GM18505 (cell line): ENCODE measurements at regions not wholly inside any gene's neighbourhood (a gene's known extent, or its start where the extent isn't known, plus 50 kb on each side); places are given as distances from the start of the nearest gene placed in this dataset.
"Not testable (repeated sequence)": the region's sequence is repeated elsewhere in the genome, so short reads cannot be mapped to it uniquely, and the experiment has no call there.

Experiments
- ATAC-seq: cut with Tn5 transposase; IDR thresholded peaks from one replicate; pipeline ENCODE4 v1.9.1; 2021; ENCODE audit not compliant: unreplicated experiment
- POLR2A ChIP-seq: IDR thresholded peaks from 4 replicates; pipeline ENCODE4 v1.6.1; 2011; ENCODE audit warnings: borderline replicate concordance; ENCODE audit not compliant: insufficient read depth, insufficient read length; ENCODE audit errors: extremely low read depth

DNA sequence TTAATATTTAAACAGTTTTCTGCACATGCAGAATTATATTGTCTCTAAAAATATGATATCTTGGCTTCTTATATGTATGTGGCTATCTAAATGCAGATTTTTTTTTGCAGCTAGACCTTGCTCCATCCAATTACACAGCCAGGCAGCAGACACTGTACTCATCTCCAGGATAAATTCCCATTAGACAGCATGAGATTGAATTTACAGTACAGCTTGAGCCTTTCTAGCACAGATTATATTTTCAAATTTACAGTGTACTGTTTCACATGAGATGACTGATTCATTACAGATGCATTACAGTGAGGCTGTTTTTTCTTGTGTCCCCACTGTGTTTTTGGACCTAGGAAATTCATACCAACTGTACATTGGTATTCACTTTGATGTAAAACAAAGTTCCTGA lies 134.9 kb downstream of the OTOL1 start:
- no peak for ATAC-seq
- no peak for TF ChIP-seq POLR2A

DNA sequence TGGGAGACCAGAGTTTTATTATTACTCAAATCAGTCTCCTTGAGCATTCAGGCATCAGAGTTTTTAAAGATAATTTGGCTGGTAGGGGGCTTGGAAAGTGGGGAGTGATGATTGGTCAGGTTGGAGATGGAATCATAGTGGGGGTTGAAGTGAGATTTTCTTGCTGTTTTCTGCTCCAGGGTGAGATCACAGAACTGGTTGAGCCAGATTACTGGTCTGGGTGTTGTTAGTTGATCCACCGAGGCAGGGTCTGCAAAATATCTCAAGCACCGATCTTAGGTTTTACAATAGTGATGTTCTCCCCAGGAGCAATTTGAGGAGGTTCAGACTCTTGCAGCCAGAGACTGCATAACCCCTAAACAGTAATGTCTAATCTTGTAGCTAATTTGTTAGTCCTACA lies 141.0 kb downstream of the OTOL1 start:
- no peak for ATAC-seq
- TF ChIP-seq POLR2A = no peak

DNA sequence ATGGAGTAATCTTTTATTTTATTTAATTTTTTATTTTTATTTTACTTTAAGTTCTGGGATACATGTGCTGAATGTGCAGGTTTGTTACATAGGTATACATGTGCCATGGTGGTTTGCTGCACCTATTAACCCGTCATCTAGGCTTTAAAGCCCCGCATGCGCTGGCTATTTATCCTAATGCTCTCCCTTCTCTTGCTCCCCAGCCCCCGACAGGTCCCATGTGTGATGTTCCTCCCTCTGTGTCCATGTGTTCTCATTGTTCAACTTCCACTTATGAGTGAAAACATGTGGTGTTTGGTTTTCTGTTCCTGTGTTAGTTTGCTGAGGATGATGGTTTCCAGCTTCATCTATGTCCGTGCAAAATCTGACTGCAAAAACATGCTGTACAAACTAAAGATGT lies 142.5 kb downstream of the OTOL1 start:
- ATAC-seq = not testable (repeated sequence)

DNA sequence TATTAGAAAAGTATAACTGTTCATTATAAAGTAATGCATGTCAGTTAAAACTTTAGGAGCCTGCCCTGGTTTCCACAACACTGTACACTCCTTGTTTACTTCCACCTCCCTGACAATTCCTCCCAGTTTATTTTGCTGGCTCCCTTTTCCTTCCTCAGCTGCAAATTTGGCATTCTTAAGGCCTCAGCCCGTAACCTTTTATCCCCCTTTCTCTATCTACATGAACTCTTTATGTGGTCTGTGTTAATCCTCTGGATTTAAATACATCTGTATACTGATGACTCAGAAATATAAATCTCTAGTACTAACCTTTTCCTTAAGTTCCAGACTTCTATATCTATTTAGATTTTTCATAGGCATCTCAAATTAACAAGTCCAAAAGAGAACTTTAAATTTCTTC lies 143.6 kb downstream of the OTOL1 start:
- no peak for TF ChIP-seq POLR2A
- no peak for ATAC-seq

DNA sequence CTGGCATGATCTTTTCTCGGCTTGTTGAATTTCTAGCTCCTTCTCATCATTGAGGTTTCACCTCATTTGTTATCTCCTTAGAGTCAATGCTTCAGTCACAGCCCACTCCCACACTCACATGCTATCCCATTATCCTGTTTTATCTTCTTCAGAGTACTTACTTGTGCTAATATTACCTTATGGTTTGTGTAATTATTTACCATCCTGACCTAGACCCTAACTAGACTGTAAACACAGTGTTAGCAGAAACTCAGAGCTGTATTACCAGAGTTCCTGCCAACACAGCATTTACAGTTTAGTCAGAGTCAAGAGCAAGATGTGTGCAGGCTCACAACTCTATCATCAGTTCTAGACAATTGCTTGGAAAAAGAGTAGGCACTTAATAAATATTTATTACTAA lies 144.7 kb downstream of the OTOL1 start:
- ATAC-seq = no peak

DNA sequence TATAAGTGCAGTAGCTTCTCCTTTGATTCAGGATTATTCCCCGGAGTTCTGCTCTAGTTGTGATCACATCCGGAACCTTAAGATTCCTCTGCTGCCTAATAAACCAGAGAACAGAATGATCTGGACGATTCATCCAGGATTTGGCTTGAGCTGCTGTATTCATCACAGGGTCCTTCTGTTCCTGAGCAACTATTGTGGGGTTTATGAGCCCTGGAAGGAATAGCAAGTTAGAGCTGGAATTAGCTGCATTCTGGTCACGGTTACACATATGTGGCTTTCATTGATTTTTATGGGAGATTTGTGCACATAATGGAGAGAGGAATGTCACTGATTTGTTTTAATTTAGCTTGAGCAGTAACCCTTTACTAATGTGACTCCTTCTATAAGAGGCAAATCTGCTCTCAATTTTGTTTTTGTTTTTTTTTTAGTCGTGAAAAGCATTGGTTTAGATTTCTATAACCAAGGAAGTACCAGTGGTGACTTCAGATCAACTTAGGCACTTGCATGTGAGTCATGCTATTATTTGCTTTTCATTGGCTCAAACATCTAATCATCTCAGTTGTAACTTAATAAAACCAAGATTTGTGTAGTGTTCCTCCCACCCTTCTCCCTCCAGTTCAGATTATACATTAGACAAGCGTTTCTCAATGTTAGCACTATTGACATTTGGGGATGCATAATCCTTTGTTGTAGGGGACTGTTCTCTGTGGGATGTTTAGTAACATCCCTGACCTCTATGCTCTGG lies 148.5 kb downstream of the OTOL1 start:
- TF ChIP-seq POLR2A = no peak
- ATAC-seq = no peak

More for the DNA sequence above, 144.7 kb downstream of the OTOL1 start:
- TF ChIP-seq POLR2A = no peak

DNA sequence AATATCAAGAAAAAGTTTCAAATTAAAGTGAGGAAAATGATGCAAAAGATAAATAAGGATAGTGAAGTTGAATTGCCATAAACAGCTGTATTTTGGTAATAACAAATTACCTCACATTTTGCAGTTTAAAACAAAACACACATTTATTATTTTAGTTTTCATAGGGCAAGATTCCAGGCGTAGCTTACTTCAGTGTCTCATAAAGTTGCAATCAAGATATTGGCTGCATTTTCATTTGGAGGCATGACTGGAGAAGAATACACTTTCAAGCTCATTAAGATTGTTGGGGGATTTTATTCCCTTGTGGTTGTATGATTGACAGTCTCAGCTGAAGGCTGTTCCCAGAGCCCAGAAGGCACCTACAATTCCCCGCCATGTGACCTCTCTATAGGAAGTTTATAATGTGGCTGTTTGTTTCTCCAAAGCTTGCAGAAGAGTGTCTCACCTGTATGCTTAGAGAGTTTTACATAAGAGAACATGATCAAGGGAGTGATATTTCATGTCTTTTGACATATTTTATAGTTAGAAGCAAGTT lies 151.4 kb downstream of the OTOL1 start:
- no peak for ATAC-seq
- TF ChIP-seq POLR2A = no peak

DNA sequence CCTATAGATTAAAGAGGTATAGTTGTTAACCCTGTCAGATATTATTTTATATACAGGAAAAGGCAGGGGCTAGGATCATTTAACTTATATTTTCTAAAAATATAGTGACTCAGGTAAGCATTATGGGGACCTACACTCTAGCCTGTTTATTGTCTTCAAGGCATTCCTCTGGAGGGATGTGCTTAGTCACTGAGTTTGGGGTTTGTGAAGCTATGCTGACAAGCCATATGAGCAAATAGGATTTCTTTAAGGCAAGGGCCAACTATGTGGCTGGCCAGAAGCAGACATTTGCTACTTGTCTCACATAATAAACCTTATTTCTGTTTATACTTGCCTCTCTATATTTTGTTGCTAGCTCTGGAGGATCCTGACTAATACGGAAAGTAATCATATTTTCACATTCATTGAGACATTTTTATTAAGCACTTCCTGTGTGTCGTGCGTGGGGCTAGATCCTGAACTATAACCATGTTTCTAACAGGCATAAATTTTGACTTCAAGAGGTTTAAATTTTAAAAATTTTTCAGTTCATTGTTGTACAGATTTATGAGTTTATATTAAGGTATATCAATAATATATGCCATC lies 153.4 kb downstream of the OTOL1 start:
- ATAC-seq = no peak
- TF ChIP-seq POLR2A = no peak

DNA sequence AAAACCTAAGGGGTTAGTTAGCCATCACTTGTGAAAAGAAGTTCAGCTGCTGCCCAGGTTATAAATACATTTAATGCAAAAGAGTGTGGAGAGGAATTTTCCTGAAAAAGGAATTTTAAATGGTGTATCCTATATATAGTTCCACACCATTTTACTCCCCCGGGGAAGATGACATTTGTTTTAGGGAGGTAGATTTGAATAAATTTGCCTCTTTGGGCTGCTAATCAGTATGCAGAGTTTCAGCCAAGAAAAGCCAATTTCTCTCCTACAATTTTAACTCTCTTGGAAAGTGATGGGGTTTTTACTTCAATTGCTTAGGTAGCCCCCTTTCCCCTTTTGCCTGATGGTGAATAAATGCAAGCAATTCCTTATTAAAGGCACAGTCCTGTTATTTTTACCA lies 161.2 kb downstream of the OTOL1 start:
- ATAC-seq = no peak
- TF ChIP-seq POLR2A = no peak

DNA sequence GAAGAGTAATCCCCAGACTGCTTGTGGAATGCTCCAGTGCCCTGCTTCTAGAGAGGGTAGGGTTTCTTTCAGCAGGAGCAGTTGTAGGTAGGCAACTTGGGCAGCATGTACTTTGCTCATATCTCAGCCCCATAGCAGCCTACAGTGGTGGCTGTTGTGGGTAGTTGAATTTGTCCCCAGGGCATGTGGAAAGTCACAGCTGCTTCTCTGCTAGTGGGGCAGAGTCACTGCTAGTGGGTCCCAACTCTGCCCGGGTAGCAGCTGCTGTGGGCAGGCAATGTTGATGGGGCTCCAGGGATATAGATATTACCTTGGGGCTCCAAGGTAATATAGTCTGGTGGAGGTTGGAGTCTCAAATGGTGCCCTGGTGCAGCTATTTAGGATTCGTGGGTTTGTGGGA lies 174.5 kb downstream of the OTOL1 start:
- no peak for ATAC-seq
- no peak for TF ChIP-seq POLR2A

DNA sequence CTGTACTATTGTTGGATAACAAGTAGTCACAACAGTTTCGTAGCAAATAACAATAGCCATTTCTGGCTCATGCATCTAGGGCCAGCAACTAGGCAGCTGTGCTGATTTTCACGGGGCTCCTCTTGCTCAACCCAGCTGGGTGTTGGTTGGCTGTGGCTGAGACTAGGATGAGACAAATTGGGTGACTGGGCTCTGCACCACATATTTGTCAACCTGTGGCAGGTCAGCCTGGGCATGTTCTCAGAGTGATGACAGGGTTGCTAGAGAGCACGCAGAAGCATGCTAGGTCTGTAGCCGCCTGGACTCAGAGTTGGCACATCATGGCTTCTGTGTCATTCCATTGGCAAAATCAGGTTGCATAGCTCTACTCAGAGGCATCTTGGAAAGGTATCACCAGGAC lies 175.9 kb downstream of the OTOL1 start:
- no peak for TF ChIP-seq POLR2A
- ATAC-seq = no peak

DNA sequence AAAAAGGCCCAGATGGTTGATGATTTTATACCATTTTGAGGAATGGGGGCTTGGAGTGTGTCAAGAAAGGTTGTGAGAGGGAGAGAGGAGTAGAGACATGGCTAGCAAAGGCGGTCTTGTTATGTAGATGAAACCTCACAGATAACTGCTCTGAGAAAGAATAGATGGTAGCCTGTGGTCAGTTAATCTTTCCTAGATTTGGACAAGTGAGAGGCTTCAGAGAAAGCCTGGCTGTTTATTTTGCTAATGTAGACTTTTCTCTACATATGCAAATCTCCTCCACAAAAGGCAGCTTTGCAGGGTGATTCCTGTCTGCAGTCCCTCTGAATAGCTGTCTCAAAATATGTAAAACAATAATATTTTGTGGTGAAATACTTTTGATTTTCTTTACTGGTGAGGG lies 177.3 kb downstream of the OTOL1 start:
- no peak for ATAC-seq

DNA sequence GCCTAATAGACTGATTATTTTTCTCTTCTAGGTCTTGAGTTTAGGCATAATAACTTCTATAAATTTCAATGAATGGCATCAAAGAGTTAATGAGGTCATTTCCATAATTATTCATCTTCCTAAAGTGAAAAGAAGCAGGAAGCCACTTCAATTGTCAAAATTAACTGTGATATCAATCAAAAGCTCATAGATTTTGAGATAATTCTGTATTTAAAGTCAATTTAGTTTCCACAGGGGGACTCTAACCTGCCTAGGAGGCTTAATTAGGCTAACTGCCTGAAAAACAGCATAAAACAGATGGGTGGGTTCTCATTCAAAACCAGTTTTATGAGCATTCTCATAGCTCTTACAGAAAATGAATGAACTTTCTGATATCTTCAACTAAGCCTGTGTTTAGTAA lies 177.8 kb downstream of the OTOL1 start:
- TF ChIP-seq POLR2A = no peak
- ATAC-seq = no peak

More for the DNA sequence above, 177.3 kb downstream of the OTOL1 start:
- no peak for TF ChIP-seq POLR2A

DNA sequence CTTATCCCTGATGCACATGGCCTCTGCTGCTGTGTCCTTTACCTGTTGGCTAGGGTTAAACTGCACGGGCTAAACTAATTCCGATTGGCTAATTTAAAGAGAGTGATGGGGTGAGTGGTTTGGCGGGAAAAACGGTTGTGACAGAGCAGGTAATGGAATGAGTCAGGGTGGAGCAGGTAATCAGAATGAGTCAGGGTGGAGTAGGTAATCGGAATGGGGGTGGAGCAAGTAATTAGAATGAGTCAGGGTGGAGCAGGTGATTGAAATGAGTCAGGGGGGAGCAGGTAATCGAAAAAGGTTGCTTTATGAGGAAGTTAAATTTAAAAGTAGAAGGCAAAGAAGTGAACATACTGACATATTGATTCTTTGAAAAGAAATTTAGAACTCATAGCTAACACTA lies 185.2 kb downstream of the OTOL1 start:
- ATAC-seq = not testable (repeated sequence)
